ENCODE measurements at regions not wholly inside any gene's neighbourhood (a gene's known extent, or its start where the extent isn't known, plus 50 kb on each side); places are given as distances from the start of the nearest gene placed in this dataset.

DNA sequence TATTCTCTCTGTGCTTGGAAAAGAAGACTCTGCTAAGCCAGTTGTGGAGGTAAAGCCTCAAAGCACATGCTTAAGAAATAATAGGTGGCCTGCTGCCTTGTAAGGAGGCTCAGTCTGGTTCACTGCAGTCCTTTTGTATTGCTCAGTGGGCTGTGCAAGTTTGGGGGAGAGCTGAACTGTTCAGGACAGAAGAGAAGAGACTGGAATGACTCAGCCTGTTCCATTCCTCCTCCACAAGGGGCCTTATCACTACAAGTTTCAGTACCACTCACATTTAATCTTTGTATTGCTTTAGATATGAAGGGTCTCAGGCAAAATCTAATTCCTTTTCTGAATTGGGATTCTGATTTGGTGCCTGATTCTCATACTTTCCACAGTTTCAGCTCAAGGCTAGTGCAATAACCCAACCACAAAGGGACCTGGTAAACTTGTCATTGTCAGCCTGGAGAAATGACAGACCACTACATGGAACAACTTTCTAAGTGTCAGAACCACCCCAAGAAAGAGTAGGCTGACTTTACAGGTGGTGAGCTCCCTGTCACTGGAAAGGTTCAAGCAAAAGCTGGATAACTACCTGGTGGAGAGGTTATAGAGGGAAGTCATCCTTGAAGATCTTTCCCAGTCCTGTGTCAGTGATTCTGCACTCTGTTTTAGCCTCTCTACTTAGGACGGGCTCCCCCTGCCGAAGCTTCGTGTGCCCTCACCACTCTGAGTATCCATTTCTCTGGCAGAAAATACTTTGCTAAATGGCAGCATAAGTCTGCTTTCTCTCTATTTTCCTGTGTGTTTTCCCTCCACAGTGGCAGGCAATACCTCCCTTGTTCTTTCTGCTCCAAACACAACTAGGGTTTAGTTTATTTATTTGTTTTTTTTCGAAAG lies 162.9 kb upstream of the GJB5 start:
- H3K4me3 Mint-ChIP-seq (ENCODE audit: unreplicated experiment): no peak overlapping the region
- H3K9me3 Mint-ChIP-seq (ENCODE audit: low read depth): no peaks in the 10 kb centered on the region
- TF ChIP-seq, protein P1, sequence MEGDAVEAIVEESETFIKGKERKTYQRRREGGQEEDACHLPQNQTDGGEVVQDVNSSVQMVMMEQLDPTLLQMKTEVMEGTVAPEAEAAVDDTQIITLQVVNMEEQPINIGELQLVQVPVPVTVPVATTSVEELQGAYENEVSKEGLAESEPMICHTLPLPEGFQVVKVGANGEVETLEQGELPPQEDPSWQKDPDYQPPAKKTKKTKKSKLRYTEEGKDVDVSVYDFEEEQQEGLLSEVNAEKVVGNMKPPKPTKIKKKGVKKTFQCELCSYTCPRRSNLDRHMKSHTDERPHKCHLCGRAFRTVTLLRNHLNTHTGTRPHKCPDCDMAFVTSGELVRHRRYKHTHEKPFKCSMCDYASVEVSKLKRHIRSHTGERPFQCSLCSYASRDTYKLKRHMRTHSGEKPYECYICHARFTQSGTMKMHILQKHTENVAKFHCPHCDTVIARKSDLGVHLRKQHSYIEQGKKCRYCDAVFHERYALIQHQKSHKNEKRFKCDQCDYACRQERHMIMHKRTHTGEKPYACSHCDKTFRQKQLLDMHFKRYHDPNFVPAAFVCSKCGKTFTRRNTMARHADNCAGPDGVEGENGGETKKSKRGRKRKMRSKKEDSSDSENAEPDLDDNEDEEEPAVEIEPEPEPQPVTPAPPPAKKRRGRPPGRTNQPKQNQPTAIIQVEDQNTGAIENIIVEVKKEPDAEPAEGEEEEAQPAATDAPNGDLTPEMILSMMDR (IDR thresholded peaks at IDR 0.05): no peak
- peaks cover 6% of the 10 kb centered on the region for H3K27me3 Mint-ChIP-seq (ENCODE audit: low read depth)
- no peaks in the 10 kb centered on the region for H3K4me1 Mint-ChIP-seq (ENCODE audit: low read depth)
- H3K36me3 Mint-ChIP-seq (ENCODE audit: low read depth): no peaks in the 10 kb centered on the region
- DNase-seq (ENCODE audit: low spot score): no peak
- no peak overlapping the region for H3K27ac Mint-ChIP-seq (ENCODE audit: unreplicated experiment)

DNA sequence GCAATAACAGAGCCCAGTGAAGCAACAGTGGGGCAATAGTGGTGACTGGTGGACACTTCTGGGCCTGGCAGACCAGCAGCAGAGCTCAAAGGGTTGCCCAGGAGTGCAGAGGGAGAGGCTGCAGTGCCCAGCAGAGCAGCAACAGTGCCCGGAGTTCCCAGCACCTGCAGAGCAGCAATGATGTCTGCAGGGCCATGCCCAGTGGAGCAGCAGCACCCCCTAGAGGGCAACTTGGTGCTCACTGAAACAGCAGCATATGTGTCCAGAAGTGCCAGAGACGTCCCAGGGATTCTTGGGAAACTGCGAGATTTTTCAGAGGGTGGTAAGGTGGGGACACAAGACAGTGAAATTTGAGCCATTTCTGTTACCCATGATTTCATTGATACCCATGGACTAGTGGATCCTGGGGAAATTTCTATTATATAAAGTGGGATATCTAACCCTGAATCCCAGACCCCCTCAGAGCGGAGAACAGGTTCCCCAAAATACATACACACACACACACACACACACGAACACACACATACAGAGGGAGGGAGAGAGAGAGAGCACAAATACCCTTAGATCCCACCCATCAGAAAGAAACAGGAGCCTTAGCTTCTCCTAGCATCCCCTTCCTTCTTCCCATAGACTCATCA lies 156.9 kb upstream of the GJB5 start:
- no peak overlapping the region for H3K27ac Mint-ChIP-seq (ENCODE audit: unreplicated experiment)
- H3K27me3 Mint-ChIP-seq (ENCODE audit: low read depth): peaks cover 10% of the 10 kb centered on the region
- H3K9me3 Mint-ChIP-seq (ENCODE audit: low read depth): no peaks in the 10 kb centered on the region
- no peaks in the 10 kb centered on the region for H3K4me1 Mint-ChIP-seq (ENCODE audit: low read depth)
- TF ChIP-seq, protein P1 (IDR thresholded peaks at IDR 0.05): peak; percentile 71
- H3K4me3 Mint-ChIP-seq (ENCODE audit: unreplicated experiment): no peak overlapping the region
- H3K36me3 Mint-ChIP-seq (ENCODE audit: low read depth): no peaks in the 10 kb centered on the region
- no peak for DNase-seq (ENCODE audit: low spot score)

DNA sequence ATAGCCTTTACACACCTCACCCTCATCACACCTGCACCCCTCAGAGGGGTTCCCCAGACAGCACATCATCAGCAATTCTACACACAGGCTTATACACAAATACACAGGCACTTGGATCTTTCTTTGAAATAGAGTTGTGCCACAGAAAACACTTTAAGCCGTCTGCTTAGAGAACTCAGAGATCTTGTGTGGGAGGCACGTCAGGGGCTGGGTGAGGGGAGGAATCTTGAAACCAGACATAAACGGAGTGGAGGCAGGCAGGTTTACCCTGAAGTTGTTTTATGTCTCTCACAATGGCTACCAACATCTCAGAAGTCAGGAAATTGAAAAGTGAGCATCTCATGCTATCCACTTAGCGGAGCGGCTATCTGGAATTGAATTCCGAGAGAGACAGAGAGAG lies 151.9 kb upstream of the GJB5 start:
- H3K27me3 Mint-ChIP-seq (ENCODE audit: low read depth): peaks cover 9% of the 10 kb centered on the region
- no peak for DNase-seq (ENCODE audit: low spot score)
- H3K9me3 Mint-ChIP-seq (ENCODE audit: low read depth): no peaks in the 10 kb centered on the region
- no peaks in the 10 kb centered on the region for H3K4me1 Mint-ChIP-seq (ENCODE audit: low read depth)
- H3K36me3 Mint-ChIP-seq (ENCODE audit: low read depth): no peaks in the 10 kb centered on the region
- H3K27ac Mint-ChIP-seq (ENCODE audit: unreplicated experiment): no peak overlapping the region
- H3K4me3 Mint-ChIP-seq (ENCODE audit: unreplicated experiment): no peak overlapping the region
- TF ChIP-seq, protein P1 (IDR thresholded peaks at IDR 0.05): no peak

DNA sequence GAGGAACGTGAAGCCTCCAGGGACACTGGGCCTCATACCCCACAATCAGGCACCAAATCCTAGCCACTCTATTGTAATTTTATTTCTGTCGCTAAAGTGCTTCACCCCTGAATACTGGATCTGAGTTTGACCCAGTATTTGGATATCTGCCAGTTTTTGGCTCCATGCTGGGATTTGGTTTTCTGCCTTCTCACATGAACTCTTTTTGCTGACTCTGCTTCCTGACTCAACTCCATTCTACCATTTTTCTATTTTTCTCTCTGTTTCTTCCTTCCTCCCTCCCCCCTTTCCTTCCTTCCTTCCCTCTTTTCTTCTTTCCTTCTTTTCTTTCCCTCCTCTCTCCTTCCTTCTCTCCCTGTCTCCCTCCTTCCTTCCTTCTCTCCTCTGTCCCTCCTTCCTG lies 151.3 kb upstream of the GJB5 start:
- no peaks in the 10 kb centered on the region for H3K9me3 Mint-ChIP-seq (ENCODE audit: low read depth)
- no peak for DNase-seq (ENCODE audit: low spot score)
- no peaks in the 10 kb centered on the region for H3K4me1 Mint-ChIP-seq (ENCODE audit: low read depth)
- H3K4me3 Mint-ChIP-seq (ENCODE audit: unreplicated experiment): no peak overlapping the region
- TF ChIP-seq, protein P1 (IDR thresholded peaks at IDR 0.05): no peak
- peaks cover 15% of the 10 kb centered on the region for H3K27me3 Mint-ChIP-seq (ENCODE audit: low read depth)
- no peak overlapping the region for H3K27ac Mint-ChIP-seq (ENCODE audit: unreplicated experiment)
- H3K36me3 Mint-ChIP-seq (ENCODE audit: low read depth): no peaks in the 10 kb centered on the region

DNA sequence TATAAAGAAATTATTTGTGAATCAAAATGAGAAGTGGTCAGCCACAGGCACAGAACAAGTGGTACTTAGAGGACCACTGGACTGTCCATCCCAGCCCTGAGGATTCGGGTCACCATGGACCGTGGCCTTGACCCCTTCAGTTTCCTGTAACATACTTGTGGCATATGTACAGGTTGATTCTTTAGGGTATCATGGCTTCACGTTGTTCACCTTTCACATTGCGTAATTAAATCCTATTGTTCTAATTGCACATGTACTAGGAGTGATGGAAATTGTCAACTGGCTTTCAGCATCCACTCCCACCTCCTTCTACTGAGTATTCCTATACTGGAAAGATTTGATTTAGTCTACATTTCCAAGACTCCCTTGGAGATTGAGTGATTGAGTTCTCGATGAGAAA lies 148.3 kb upstream of the GJB5 start:
- Mint-ChIP-seq H3K27ac (ENCODE audit: unreplicated experiment) (no peak overlapping the region), H3K4me3 (ENCODE audit: unreplicated experiment) (no peak overlapping the region), H3K27me3 (ENCODE audit: low read depth) (peaks cover 12% of the 10 kb centered on the region), H3K9me3 (ENCODE audit: low read depth) (no peaks in the 10 kb centered on the region), H3K36me3 (ENCODE audit: low read depth) (no peaks in the 10 kb centered on the region), H3K4me1 (ENCODE audit: low read depth) (no peaks in the 10 kb centered on the region)
- DNase-seq (ENCODE audit: low spot score): no peak
- TF ChIP-seq, protein P1 (IDR thresholded peaks at IDR 0.05): no peak
